Lower leg skin (tissue), 4 donors: ENCODE measurements at regions not wholly inside any gene's neighbourhood (a gene's known extent, or its start where the extent isn't known, plus 50 kb on each side); places are given as distances from the start of the nearest gene placed in this dataset.

ENCODE experiments used
- DNase-seq, 2 donors: peaks; one replicate each; pipeline ENCODE4 v3.0.0-alpha.2; 2019; ENCODE audit warnings: low spot score in 2 of 2
- H3K4me3 ChIP-seq: fragments of 200-600 bp; sonication (generic); 2 replicates; pipeline ENCODE4 v1.5.1; 2017; ENCODE audit warnings: mild to moderate bottlenecking, low read depth; ENCODE audit not compliant: poor library complexity, severe bottlenecking
- POLR2A ChIP-seq, 2 donors: fragments of 450-650 bp; IDR thresholded peaks; one replicate each; pipeline ENCODE4 v1.6.1; 2016 to 2017; ENCODE audit warnings: antibody characterized with exemption in 2 of 2, mild to moderate bottlenecking in 1 of 2, moderate library complexity in 1 of 2
- WGBS, 2 donors: methylation state at CpG; one replicate each; pipeline ENCODE4 v1.1.5; 2018; 5-methylcytosine and 5-hydroxymethylcytosine counted together
- intact Hi-C: fragments of 100-400 bp; cut with DNase I; formaldehyde crosslinking; loops from one replicate; pipeline ENCODE4 v1.15.0; 2023; ENCODE audit warnings: low total_unique reads
- TF ChIP-seq, protein P1 (sequence below), 3 donors: fragments of 450-650 bp; IDR thresholded peaks; one replicate each; pipeline ENCODE4 v1.5.1; 2016; ENCODE audit warnings: antibody characterized with exemption in 3 of 3, mild to moderate bottlenecking in 3 of 3, moderate library complexity in 2 of 3

DNA sequence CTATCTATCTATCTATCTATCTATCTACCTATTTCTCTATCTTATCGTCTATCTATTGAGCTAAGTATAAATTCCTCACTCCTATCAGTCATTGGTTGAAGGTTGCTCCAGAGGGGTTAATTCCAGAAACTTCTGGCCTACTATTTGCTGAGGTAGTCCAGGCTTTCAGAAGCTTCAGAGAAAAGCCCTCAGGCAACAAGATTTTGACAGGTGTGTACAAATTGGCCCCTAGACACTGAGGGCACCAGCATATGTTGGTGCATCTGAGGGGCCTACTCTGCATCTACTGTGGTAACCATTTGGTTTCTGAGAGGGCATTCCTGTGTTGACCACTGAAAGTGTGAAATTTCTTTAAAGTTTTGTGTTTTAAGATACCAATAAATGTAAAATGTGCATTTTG, 265.2 kb upstream of the B3GALT2 start:
- WGBS, 2 donors: 88 to 100% methylated on average over 1 of the region's 1 CpG
- no peak for DNase-seq
- TF ChIP-seq POLR2A (IDR thresholded peaks at IDR 0.05): no peak
- TF ChIP-seq, protein P1, sequence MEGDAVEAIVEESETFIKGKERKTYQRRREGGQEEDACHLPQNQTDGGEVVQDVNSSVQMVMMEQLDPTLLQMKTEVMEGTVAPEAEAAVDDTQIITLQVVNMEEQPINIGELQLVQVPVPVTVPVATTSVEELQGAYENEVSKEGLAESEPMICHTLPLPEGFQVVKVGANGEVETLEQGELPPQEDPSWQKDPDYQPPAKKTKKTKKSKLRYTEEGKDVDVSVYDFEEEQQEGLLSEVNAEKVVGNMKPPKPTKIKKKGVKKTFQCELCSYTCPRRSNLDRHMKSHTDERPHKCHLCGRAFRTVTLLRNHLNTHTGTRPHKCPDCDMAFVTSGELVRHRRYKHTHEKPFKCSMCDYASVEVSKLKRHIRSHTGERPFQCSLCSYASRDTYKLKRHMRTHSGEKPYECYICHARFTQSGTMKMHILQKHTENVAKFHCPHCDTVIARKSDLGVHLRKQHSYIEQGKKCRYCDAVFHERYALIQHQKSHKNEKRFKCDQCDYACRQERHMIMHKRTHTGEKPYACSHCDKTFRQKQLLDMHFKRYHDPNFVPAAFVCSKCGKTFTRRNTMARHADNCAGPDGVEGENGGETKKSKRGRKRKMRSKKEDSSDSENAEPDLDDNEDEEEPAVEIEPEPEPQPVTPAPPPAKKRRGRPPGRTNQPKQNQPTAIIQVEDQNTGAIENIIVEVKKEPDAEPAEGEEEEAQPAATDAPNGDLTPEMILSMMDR (IDR thresholded peaks at IDR 0.05): no peak
- H3K4me3 ChIP-seq: no peak overlapping the region
- intact Hi-C loops: no loop called here

DNA sequence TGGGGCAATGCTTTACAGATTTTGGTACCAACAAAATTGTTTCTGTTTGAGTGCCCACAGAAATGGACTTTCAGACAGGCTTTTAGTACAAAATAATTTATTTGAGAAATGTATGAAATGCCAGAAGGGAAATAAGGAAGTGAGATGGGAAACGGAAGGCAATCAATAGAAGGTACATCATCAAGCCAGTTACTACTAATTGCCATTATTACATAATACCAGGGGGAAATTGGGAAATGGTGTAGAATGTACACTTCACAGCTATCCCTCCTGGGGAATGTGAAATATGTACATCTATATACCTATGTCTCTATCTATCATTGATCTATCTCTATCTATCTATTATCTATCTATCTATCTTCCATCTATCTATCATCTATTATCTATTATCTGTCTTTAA, 264.6 kb upstream of the B3GALT2 start:
- 66 to 80% methylated on average over 1 of the region's 1 CpG for WGBS, 2 donors
- TF ChIP-seq, protein P1 (IDR thresholded peaks at IDR 0.05): no peak
- no peak for TF ChIP-seq POLR2A (IDR thresholded peaks at IDR 0.05)
- no peak for DNase-seq
- intact Hi-C loops: no loop called here
- H3K4me3 ChIP-seq: no peak overlapping the region

DNA sequence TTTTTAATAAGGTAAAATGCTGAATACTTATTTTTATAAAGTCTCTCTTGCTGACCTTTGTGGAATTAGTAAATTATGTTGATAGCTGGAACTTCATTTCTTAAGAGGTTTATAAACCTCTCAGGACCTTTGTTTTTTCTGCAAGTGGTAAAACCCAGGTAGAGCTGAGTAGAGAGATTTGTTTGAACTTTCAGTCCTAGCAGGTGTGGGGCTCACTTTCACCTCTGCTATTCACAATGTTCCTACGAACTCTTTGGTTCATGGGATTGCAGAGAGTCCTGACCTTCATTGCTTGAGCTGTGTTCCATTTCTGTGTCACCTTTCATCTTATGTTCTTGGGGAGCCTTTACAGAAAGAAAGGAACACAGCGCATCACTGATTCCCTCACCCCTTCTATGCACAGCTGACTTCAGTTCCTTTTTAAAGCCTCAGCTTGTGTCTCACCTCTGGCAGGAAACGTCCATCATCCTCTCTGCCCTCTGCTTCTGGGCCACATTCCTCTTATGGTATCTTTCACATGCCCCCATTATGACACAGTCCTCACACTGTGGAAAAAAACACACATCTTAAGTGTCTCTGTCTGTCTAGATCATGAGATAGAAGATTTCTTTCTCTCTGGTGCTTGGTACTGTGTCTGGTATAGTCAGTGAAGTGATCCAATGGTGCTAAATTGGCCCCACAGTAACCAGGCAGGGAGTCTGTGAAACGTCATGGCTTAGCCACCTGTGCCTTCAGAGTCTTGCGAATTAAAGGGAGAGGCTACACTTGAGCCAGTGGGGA, 262.5 kb upstream of the B3GALT2 start:
- H3K4me3 ChIP-seq: no peak overlapping the region
- TF ChIP-seq, protein P1 (IDR thresholded peaks at IDR 0.05): no peak
- TF ChIP-seq POLR2A (IDR thresholded peaks at IDR 0.05): no peak
- intact Hi-C loops: no loop called here
- no peak for DNase-seq
- WGBS, 2 donors: 67 to 69% methylated on average over 5 of the region's 5 CpGs

DNA sequence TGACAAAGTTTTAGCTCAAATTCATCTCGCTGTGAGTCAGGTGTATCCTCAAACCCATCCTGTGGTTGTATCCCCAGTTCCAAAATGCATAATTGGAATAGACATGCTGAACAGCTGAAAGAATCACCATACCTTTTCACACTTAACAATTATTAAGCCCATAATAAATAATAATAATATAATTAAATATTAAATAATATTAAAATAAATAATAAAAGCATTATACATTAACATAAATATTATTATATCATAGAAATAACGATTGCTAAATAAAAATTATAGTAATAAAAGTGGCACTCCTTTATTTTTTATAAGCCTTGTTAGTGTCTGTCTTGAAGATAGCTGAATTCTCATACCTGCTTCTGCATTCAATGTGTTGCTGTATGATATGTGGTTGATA, 257.5 kb upstream of the B3GALT2 start:
- WGBS, 2 donors: 85 to 87% methylated on average over 2 of the region's 2 CpGs
- TF ChIP-seq POLR2A (IDR thresholded peaks at IDR 0.05): no peak
- TF ChIP-seq, protein P1 (IDR thresholded peaks at IDR 0.05): no peak
- H3K4me3 ChIP-seq: no peak overlapping the region
- intact Hi-C loops: no loop called here
- no peak for DNase-seq

DNA sequence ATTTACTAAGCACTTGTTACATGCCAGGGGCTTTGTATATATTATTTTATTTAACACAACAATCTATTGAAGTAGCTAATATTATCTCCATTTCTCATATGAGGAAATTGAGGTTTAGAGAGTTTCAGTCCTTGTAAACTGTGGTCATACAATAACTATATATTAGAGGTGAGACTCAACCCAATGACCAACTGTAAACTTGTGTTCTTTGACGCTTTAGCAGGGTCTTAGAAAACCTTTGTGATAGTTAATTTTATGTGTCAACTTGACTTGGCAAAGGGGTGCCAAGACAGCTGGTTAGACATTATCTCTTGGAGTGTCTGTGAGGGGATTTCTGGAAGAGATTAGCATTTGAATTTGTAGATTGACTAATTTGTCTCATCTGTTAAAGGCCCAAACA, 252.4 kb upstream of the B3GALT2 start:
- DNase-seq: no peak
- intact Hi-C loops: no loop called here
- WGBS, 2 donors: 74 to 76% methylated on average over 1 of the region's 1 CpG
- no peak for TF ChIP-seq POLR2A (IDR thresholded peaks at IDR 0.05)
- TF ChIP-seq, protein P1 (IDR thresholded peaks at IDR 0.05): no peak
- H3K4me3 ChIP-seq: no peak overlapping the region

DNA sequence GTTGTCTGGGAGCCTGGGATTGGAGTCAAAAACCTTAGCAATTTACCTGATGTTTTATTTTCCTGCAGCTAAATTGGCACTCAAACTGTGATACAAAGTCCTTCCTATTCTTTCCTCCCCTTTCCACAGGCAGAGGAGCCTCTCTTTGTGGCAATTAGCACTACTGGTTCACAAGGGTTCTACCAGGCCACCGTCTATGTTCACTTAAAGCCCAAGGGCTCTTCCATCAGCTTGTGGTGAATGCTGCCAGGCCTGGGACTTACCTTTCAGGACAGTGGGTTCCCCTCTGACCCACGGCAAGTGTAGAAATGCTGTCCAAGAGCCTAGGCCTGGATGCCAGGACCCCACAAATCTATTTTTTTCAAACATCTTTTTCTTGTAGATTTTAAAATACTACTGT, 251.9 kb upstream of the B3GALT2 start:
- no peak overlapping the region for H3K4me3 ChIP-seq
- no peak for DNase-seq
- WGBS, 2 donors: 60 to 64% methylated on average over 2 of the region's 2 CpGs
- TF ChIP-seq, protein P1 (IDR thresholded peaks at IDR 0.05): no peak
- TF ChIP-seq POLR2A (IDR thresholded peaks at IDR 0.05): no peak
- intact Hi-C loops: no loop called here
